H9 (cell line): ENCODE measurements at regions not wholly inside any gene's neighbourhood (a gene's known extent, or its start where the extent isn't known, plus 50 kb on each side); places are given as distances from the start of the nearest gene placed in this dataset.

Source experiments
- DNase-seq: peaks from one replicate; pipeline ENCODE4 v3.0.0-alpha.2; 2017
- H2AFZ ChIP-seq: one replicate; pipeline ENCODE4 v1.6.1; 2013; ENCODE audit warnings: mild to moderate bottlenecking, low read length, control low read depth, moderate library complexity
- H2AK5ac ChIP-seq: 2 replicates; pipeline ENCODE4 v1.6.1; 2013; ENCODE audit warnings: low read length, control low read depth, mixed read lengths; ENCODE audit not compliant: insufficient read length
- H2BK120ac ChIP-seq: one replicate; pipeline ENCODE4 v1.6.1; 2013; ENCODE audit warnings: low read depth, mild to moderate bottlenecking, low read length, control low read depth, inconsistent platforms; ENCODE audit not compliant: poor library complexity, severe bottlenecking
- H2BK12ac ChIP-seq: 2 replicates; pipeline ENCODE4 v1.6.1; 2013; ENCODE audit warnings: low read length, control low read depth, mixed read lengths, low read depth; ENCODE audit not compliant: insufficient read length
- H2BK15ac ChIP-seq: 2 replicates; pipeline ENCODE4 v1.6.1; 2013; ENCODE audit warnings: low read depth, low read length, control low read depth
- H2BK20ac ChIP-seq: one replicate; pipeline ENCODE4 v1.6.1; 2013; ENCODE audit warnings: low read depth, mild to moderate bottlenecking, low read length, control low read depth, inconsistent platforms; ENCODE audit not compliant: poor library complexity, severe bottlenecking
- H2BK5ac ChIP-seq: 2 replicates; pipeline ENCODE4 v1.6.1; 2013; ENCODE audit warnings: low read length, control low read depth, mixed read lengths; ENCODE audit not compliant: insufficient read length
- H3K14ac ChIP-seq: 2 replicates; pipeline ENCODE4 v1.6.1; 2013; ENCODE audit warnings: low read length, control low read depth; ENCODE audit not compliant: insufficient read depth
- H3K18ac ChIP-seq: 2 replicates; pipeline ENCODE4 v1.6.1; 2013; ENCODE audit warnings: low read depth, mild to moderate bottlenecking, mixed read lengths, low read length, control low read depth; ENCODE audit not compliant: insufficient read length
- H3K23ac ChIP-seq: 2 replicates; pipeline ENCODE4 v1.6.1; 2013; ENCODE audit warnings: low read length, control low read depth, mixed read lengths, low read depth; ENCODE audit not compliant: insufficient read length
- H3K23me2 ChIP-seq: 2 replicates; pipeline ENCODE4 v1.6.1; 2013; ENCODE audit warnings: low read depth, mild to moderate bottlenecking, mixed read lengths, low read length, control low read depth; ENCODE audit not compliant: insufficient read length, poor library complexity, severe bottlenecking
- H3K27ac ChIP-seq: 2 replicates; pipeline ENCODE4 v1.5.1; 2013; ENCODE audit warnings: low read length, control low read depth, mixed read lengths, low read depth; ENCODE audit not compliant: insufficient read length
- H3K27me3 ChIP-seq: 2 replicates; pipeline ENCODE4 v1.6.1; 2013; ENCODE audit warnings: low read length, control low read depth, inconsistent platforms; ENCODE audit not compliant: insufficient read depth
- H3K4ac ChIP-seq: 2 replicates; pipeline ENCODE4 v1.6.1; 2013; ENCODE audit warnings: low read depth, mild to moderate bottlenecking, control low read depth, inconsistent platforms, low read length, moderate library complexity
- H3K4me1 ChIP-seq: 2 replicates; pipeline ENCODE4 v1.6.1; 2013; ENCODE audit warnings: low read length, control low read depth, inconsistent platforms; ENCODE audit not compliant: insufficient read depth
- H3K4me2 ChIP-seq: 2 replicates; pipeline ENCODE4 v1.6.1; 2013; ENCODE audit warnings: low read length, control low read depth, mixed read lengths; ENCODE audit not compliant: insufficient read length, insufficient read depth
- H3K56ac ChIP-seq: 2 replicates; pipeline ENCODE4 v1.6.1; 2013; ENCODE audit warnings: low read depth, mild to moderate bottlenecking, mixed read lengths, low read length, control low read depth; ENCODE audit not compliant: insufficient read length
- H3K79me1 ChIP-seq: 2 replicates; pipeline ENCODE4 v1.6.1; 2013; ENCODE audit warnings: low read depth, mild to moderate bottlenecking, moderate library complexity, low read length, control low read depth, inconsistent platforms; ENCODE audit not compliant: insufficient read depth, poor library complexity, severe bottlenecking
- H3K79me2 ChIP-seq: 2 replicates; pipeline ENCODE4 v1.6.1; 2013; ENCODE audit warnings: low read length, control low read depth, inconsistent platforms; ENCODE audit not compliant: insufficient read depth
- H3K9ac ChIP-seq: 2 replicates; pipeline ENCODE4 v1.6.1; 2013; ENCODE audit warnings: low read length, control low read depth, mixed read lengths; ENCODE audit not compliant: insufficient read length; ENCODE audit errors: extremely low read depth
- H3K9me3 ChIP-seq: one replicate; pipeline ENCODE4 v1.6.1; 2013; ENCODE audit warnings: low read depth, low read length, inconsistent platforms; ENCODE audit not compliant: control insufficient read depth
- H3T11ph ChIP-seq: one replicate; pipeline ENCODE4 v1.6.1; 2013; ENCODE audit warnings: mild to moderate bottlenecking, low read length, control low read depth, inconsistent platforms
- H4K20me1 ChIP-seq: one replicate; pipeline ENCODE4 v1.6.1; 2013; ENCODE audit not compliant: control insufficient read depth, insufficient read length, insufficient read depth
- H4K5ac ChIP-seq: 2 replicates; pipeline ENCODE4 v1.6.1; 2013; ENCODE audit warnings: low read depth, mild to moderate bottlenecking, mixed read lengths, low read length, control low read depth; ENCODE audit not compliant: insufficient read length
- H4K8ac ChIP-seq: replicated peaks from 2 replicates; pipeline ENCODE4 v1.6.1; 2013; ENCODE audit warnings: low read length, control low read depth, mixed read lengths, low read depth; ENCODE audit not compliant: insufficient read length
- H4K91ac ChIP-seq: 2 replicates; pipeline ENCODE4 v1.6.1; 2013; ENCODE audit warnings: low read depth, mild to moderate bottlenecking, moderate library complexity, mixed read lengths, low read length, control low read depth; ENCODE audit not compliant: insufficient read length
- H3K27ac Mint-ChIP-seq, 3 experiments: 2 replicates in 2 of 3; 3 replicates in 1 of 3; pipeline ENCODE4 v1.8.0; 2020 to 2021; ENCODE audit warnings: mixed read lengths in 3 of 3, mild to moderate bottlenecking in 1 of 3, moderate library complexity in 1 of 3
- H3K27me3 Mint-ChIP-seq: 2 replicates; pipeline ENCODE4 v1.8.0; 2021; ENCODE audit warnings: low read depth, mild to moderate bottlenecking, moderate library complexity, mixed read lengths
- H3K36me3 Mint-ChIP-seq, 3 experiments: 2 replicates in 2 of 3; 3 replicates in 1 of 3; pipeline ENCODE4 v1.8.0; 2020 to 2021; ENCODE audit warnings: low read depth in 3 of 3, mixed read lengths in 3 of 3; ENCODE audit not compliant: insufficient read depth in 1 of 3
- H3K4me1 Mint-ChIP-seq, 2 experiments: 2 replicates each; pipeline ENCODE4 v1.8.0; 2020; ENCODE audit warnings: mixed read lengths in 2 of 2
- H3K4me3 Mint-ChIP-seq, 2 experiments: 2 replicates in 1 of 2; 3 replicates in 1 of 2; pipeline ENCODE4 v1.8.0; 2020 to 2021; ENCODE audit warnings: mild to moderate bottlenecking in 2 of 2, mixed read lengths in 2 of 2, moderate library complexity in 1 of 2
- H3K9me3 Mint-ChIP-seq, 2 experiments: 2 replicates in 1 of 2; 3 replicates in 1 of 2; pipeline ENCODE4 v1.8.0; 2020; ENCODE audit warnings: mild to moderate bottlenecking in 2 of 2, mixed read lengths in 2 of 2, moderate library complexity in 1 of 2
- WGBS: extraction: QIAGEN DNeasy Blood & Tissue Kit; methylation state at CpG from one replicate; pipeline ENCODE4 v1.1.7; 2013; ENCODE audit warnings: missing lambda C conversion rate, low lambda C conversion rate, mixed read lengths; ENCODE audit not compliant: insufficient read length; ENCODE audit errors: extremely low coverage; 5-methylcytosine and 5-hydroxymethylcytosine counted together
- TF ChIP-seq, protein P1 (sequence below): fragments of 200-600 bp; sonication (generic); conservative IDR thresholded peaks from 3 replicates; pipeline ENCODE4 v1.8.0; 2021; ENCODE audit warnings: antibody characterized with exemption, mild to moderate bottlenecking

DNA sequence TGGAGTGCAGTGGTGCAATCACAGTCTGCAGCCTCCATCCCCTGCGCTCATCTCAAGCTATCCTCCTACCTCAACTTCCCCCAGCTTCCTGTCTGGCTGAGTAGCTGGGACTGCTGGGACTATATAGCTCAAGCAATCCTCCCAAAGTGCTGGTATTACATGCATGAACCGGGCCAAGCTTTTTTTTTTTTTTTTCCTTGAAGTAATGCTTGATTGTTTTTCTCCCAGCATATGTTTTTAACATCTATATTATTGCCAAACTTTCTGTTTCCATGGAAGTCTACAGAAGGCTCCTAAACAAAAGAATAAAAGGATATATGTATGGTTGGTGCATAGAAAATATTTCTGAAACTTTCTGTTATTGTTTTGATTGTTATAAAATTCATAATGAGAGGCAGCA, 853.6 kb downstream of the KCNA4 start:
- H3K9me3 ChIP-seq = no peaks in the 10 kb centered on the region
- no peaks in the 10 kb centered on the region for H4K20me1 ChIP-seq
- H4K5ac ChIP-seq = no peak overlapping the region
- H3K14ac ChIP-seq = no peak overlapping the region
- no peaks in the 10 kb centered on the region for H3K27me3 ChIP-seq
- WGBS = no CpG with 5 or more reads among the region's 2 CpGs
- no peak overlapping the region for H4K8ac ChIP-seq
- Mint-ChIP-seq H3K27ac (no peak overlapping the region; a peak in 1 of 7 replicates), H3K36me3 (no peaks in the 10 kb centered on the region), H3K4me1 (peaks cover 3 to 4% of the 10 kb centered on the region in 2 experiments; a peak in 2 of 4 replicates), H3K4me3 (no peak overlapping the region), H3K27me3 (no peaks in the 10 kb centered on the region), H3K9me3 (no peaks in the 10 kb centered on the region)
- H2AFZ ChIP-seq = no peak overlapping the region
- H3K27ac ChIP-seq = no peak overlapping the region
- no peak overlapping the region for H3K4me2 ChIP-seq
- no peaks in the 10 kb centered on the region for H3K4me1 ChIP-seq
- H3K79me1 ChIP-seq = no peaks in the 10 kb centered on the region
- no peak overlapping the region for H3K18ac ChIP-seq
- H4K91ac ChIP-seq = no peak overlapping the region
- H2BK12ac ChIP-seq = no peak overlapping the region
- H3T11ph ChIP-seq = no peak overlapping the region
- no peak overlapping the region for H2BK120ac ChIP-seq
- no peak overlapping the region for H3K9ac ChIP-seq
- H2BK15ac ChIP-seq = no peak overlapping the region
- DNase-seq = no peak
- no peak overlapping the region for H2BK20ac ChIP-seq
- H2AK5ac ChIP-seq = no peak overlapping the region
- no peaks in the 10 kb centered on the region for H3K23me2 ChIP-seq
- H2BK5ac ChIP-seq = no peak overlapping the region
- H3K23ac ChIP-seq = no peak overlapping the region
- no peaks in the 10 kb centered on the region for H3K79me2 ChIP-seq
- no peak overlapping the region for H3K56ac ChIP-seq
- H3K4ac ChIP-seq = no peak overlapping the region
- TF ChIP-seq, protein P1, sequence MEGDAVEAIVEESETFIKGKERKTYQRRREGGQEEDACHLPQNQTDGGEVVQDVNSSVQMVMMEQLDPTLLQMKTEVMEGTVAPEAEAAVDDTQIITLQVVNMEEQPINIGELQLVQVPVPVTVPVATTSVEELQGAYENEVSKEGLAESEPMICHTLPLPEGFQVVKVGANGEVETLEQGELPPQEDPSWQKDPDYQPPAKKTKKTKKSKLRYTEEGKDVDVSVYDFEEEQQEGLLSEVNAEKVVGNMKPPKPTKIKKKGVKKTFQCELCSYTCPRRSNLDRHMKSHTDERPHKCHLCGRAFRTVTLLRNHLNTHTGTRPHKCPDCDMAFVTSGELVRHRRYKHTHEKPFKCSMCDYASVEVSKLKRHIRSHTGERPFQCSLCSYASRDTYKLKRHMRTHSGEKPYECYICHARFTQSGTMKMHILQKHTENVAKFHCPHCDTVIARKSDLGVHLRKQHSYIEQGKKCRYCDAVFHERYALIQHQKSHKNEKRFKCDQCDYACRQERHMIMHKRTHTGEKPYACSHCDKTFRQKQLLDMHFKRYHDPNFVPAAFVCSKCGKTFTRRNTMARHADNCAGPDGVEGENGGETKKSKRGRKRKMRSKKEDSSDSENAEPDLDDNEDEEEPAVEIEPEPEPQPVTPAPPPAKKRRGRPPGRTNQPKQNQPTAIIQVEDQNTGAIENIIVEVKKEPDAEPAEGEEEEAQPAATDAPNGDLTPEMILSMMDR = no peak
